ENCODE measurements at regions not wholly inside any gene's neighbourhood (a gene's known extent, or its start where the extent isn't known, plus 50 kb on each side); places are given as distances from the start of the nearest gene placed in this dataset.
"Not testable (repeated sequence)": the region's sequence is repeated elsewhere in the genome, so short reads cannot be mapped to it uniquely, and the experiment has no call there.

DNA sequence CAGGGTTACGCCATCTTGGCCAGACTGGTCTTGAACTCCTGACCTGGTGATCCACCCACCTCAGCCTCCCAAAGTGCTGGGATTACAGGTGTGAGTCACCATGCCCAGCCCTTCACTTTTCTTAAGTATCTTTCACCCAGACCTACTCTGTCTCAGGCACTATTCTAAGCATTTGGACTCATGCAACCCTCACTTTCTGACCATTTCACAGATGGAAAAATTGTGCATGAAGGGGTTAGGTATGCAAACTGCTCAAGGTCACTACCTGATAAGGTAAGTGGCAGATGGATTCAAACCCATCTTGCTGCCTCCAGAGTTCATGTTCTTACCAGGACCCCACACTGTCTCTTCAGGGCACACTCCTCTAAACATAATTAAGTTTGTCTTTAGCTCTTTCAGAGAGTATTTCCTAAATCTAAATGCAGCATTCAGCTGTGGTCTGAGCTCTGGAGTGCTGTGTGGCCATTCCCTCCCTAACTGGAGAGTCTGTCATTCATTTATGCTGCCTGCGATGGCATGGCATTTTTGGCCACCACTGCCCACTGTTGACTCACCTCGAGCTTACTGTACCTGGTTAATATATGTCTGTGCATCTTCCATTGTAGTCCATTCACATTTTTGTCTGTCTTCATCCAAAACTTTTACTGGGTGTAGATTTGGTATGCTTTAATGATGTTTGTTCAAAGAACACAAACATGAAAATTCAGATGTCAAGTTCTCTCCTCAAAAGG, 88.4 kb downstream of the CCDC71L start:
- TF ChIP-seq ZNF274 (IDR thresholded peaks at IDR 0.05; ENCODE audit: low read depth, low read length): no peak
- H3K4me3 ChIP-seq (ENCODE audit: low read length): no peak overlapping the region

DNA sequence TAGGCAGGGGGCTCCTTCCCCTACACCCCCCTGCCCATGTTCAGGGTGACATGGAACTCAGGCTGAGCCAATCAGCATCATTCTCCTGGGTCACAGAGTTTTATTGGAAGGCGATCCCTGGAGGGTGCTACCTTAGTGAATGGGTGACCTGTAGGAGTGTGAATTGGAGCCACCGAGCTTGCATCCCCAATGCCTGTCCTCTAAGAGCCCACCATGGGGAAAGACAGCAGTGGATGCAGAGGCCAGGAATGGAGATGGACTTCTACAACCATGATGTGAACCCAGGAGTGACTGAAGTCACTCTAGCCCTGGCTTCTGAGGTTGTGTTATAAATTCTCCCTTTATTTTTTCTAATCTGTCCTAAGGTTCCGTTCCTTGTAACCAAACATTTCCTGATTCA, 89.4 kb downstream of the CCDC71L start:
- no peak for TF ChIP-seq ZNF274 (IDR thresholded peaks at IDR 0.05; ENCODE audit: low read depth, low read length)
- H3K4me3 ChIP-seq (ENCODE audit: low read length): no peak overlapping the region

DNA sequence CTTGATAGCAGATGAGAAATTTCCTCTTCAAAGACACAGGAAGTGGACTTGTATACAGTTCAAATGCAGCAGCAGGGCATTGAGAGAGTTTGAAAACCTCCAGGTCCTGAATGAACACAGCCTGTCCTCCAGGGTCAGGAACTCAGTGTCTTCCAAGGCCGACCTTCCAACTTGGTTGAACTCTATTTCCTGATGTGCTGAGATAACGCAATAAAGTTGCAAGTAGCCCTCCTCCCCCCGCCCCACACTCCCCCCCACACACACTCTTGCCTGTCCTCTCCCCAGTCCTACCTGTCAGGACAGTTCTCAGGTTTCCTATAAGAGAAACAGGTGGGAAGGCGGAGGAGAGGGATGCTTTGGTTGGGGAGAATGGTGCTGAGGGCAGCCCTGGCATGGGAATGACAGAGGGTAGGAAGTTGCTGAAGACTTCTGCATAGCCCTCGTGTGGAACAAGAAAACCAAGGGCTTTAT, 90.0 kb downstream of the CCDC71L start:
- TF ChIP-seq ZNF274 (IDR thresholded peaks at IDR 0.05; ENCODE audit: low read depth, low read length): no peak
- no peak overlapping the region for H3K4me3 ChIP-seq (ENCODE audit: low read length)

DNA sequence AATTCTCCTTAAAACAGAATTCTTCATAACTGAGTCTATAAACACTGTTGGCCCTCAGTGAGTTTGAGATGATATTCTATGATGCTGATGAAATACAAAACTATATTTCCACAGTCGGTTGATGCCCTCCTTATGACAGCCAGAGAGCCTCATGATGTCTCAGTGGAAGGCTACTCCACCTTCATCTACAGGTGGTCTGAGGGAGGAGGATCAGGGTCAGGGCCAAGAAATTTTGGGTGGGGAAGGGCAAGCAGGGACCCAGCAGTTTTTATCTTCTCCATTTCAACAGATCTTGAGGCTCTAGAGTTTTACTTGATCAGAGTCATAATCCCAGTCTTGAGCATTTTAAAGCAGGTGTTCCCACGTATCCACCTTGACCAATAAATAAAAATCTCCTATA, 90.8 kb downstream of the CCDC71L start:
- no peak for TF ChIP-seq ZNF274 (IDR thresholded peaks at IDR 0.05; ENCODE audit: low read depth, low read length)
- H3K4me3 ChIP-seq (ENCODE audit: low read length): no peak overlapping the region

DNA sequence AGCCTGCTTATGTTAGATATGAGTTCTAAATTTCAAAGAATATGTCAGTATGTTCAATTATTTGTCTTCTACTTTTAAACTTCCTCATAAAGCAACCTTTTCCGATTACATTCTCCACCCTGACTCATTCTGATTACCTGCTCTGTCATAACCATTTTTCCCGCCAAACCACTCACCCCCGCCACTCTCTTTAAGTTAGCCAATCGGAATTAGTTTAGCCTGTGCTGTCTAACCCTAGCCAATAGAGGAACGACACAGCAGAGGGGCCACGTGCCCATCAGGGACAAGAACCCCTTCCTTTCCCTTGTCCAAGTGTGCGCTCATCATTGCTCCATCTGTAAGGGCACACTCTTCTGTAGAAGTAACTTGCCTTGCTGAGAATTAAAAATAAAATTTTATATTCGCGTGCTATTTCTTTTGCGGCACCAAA, 91.4 kb downstream of the CCDC71L start:
- TF ChIP-seq ZNF274 (IDR thresholded peaks at IDR 0.05; ENCODE audit: low read depth, low read length): no peak

DNA sequence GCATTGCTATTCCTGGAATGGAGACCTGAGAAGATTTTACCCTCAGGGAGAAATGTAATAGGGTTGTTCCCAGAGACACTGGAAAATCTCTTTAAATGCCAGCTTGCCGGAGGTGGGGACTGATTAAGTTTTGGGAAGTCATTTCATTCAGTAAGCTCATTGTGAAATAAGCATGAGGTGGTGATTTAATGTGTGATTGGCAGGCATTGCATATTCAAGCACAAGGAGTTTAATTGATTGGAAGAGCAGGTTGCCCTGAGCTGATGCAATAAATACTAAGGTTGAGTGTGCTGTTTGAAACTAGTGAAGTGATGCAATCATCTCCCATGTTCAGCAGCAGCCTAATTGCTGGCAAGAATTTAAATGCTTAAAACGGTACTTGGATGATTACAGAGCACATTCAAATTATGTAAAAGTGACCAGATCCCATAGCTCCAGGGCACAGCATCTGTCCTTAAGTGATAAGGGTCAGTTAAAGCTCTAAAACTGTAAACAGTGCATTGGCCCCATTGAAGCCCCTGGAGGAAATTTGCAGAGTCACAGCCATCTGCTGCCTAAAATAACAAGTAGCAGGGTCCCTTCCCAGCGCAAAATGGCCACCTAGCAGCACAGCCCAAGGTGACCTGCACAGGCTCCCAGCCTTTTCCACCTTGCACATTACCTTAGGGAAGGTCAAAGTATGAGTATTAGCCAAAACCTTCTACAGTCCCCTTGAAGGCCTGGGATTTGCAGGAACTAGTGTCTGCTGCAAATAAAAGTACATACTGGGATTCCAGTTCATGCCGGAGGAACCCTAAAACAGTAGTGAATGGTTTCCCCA, 92.1 kb downstream of the CCDC71L start:
- no peak for TF ChIP-seq ZNF274 (IDR thresholded peaks at IDR 0.05; ENCODE audit: low read depth, low read length)
- no peak overlapping the region for H3K4me3 ChIP-seq (ENCODE audit: low read length)

More for the DNA sequence above, 91.4 kb downstream of the CCDC71L start:
- no peak overlapping the region for H3K4me3 ChIP-seq (ENCODE audit: low read length)

DNA sequence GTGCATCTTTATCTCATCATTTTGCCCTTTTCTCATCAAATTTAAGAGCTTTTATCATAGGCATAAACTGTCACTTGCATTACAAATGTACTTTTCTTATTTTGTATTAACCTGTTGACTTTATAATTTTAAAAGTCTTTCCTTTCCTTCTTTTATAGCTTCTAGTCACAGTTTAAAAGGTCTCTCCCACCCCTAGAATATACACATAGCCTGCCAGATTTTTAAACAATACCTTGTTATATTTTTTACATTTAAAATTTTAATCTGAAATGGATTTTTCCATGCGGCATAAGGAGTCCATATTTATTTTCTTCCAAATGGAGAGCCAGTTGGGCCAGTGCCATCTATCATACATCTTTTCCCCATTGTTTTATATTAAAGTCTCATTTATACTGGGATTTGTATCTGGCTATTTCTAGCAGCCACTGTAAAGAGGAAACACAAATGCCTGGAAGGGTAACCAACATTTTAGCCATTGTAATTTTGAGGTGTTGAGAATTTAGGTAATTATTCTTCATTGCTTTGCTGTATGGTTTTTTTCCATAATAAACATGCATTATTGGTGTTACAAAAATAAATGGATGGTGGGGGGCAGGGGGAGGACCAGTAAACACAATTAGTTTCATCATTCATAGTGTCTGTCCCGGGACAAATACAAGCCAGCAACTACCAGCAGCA, 92.8 kb downstream of the CCDC71L start:
- no peak for TF ChIP-seq ZNF274 (IDR thresholded peaks at IDR 0.05; ENCODE audit: low read depth, low read length)
- no peak overlapping the region for H3K4me3 ChIP-seq (ENCODE audit: low read length)

DNA sequence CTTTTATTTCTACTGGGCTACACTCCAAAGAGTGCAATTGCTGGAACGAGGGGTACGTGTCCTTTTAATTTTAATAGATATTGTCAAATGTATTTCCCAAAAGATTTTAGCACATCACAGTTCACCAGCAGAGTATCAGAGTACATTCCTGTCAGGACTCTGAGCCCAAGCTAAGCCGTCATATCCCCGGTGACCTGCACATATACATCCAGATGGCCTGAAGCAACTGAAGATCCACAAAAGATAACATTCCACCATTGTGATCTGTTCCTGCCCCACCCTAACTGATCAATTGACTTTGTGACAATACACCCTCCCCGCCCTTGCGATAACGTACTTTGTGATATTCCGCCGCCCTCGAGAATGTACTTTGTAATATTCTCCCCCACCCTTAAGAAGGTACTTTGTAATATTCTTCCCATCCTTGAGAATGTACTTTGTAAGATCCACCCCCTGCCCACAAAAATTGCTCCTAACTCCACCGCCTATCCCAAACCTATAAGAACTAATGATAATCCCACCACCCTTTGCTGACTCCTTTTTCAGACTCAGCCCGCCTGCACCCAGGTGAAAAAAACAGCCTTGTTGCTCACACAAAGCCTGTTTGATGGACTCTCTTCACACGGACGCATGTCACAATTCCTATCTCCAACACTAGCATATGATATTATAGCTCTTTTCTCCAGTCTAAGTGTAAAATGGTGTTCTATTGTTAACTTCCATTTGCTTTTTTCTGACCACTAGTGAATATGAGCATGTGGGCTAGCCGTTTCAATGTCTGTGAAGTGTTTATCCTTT, 93.6 kb downstream of the CCDC71L start:
- H3K4me3 ChIP-seq (ENCODE audit: low read length): not testable (repeated sequence)

DNA sequence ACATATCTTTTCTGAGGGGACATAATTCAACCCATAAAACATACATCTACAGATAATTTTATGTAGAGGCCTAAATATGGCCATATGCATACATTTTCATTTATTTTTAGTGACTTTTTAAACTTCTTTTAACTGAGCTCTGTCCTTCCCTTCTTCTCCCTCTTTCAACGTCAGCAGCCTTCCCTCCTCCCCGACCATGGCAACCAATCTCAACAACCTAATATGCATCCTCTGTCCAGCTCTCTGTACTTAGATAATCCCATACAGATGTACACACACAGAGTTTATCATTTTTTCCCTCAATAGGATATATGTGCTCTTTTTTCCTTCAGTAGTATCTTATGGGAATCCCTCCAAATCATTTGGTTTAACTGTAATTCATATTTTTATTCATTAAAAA, 94.3 kb downstream of the CCDC71L start:
- TF ChIP-seq ZNF274 (IDR thresholded peaks at IDR 0.05; ENCODE audit: low read depth, low read length): no peak
- no peak overlapping the region for H3K4me3 ChIP-seq (ENCODE audit: low read length)

DNA sequence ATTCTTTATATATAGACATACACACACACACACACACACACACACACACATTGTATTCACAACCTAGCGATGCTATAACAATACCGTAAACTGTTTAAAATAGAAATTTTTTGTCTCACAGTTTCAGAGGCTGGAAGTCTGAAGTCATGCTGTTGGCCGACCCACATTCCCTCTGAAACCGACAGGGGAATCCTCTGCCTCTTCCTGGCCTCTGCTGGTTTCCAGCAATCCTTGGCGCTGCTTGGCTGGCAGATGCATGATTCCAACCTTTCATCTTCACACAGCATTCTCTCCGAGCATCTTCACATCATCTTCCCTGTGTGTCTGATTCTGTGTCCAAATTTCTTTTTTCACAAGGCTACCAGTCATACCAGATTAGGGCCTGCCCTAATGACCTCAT, 94.8 kb downstream of the CCDC71L start:
- no peak overlapping the region for H3K4me3 ChIP-seq (ENCODE audit: low read length)
- TF ChIP-seq ZNF274 (IDR thresholded peaks at IDR 0.05; ENCODE audit: low read depth, low read length): no peak

DNA sequence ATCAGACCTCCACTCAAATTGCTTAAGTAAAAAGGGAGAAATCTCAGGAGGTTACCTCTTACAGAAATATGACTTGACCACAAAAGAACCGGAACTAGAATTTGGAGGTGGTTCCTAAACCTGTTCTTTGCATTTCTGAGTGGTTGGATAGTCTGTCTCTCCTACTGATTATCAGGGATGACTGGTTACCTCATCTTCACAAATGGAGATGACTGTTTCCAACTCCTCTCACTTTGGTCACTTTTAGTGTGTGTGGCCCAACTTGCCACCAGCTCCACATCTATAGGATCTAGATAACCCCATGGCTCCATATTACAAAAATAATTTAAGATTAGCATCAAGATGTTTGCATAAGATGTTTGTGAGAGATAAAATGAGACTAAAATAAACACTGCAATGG, 95.5 kb downstream of the CCDC71L start:
- TF ChIP-seq ZNF274 (IDR thresholded peaks at IDR 0.05; ENCODE audit: low read depth, low read length): no peak
- no peak overlapping the region for H3K4me3 ChIP-seq (ENCODE audit: low read length)

DNA sequence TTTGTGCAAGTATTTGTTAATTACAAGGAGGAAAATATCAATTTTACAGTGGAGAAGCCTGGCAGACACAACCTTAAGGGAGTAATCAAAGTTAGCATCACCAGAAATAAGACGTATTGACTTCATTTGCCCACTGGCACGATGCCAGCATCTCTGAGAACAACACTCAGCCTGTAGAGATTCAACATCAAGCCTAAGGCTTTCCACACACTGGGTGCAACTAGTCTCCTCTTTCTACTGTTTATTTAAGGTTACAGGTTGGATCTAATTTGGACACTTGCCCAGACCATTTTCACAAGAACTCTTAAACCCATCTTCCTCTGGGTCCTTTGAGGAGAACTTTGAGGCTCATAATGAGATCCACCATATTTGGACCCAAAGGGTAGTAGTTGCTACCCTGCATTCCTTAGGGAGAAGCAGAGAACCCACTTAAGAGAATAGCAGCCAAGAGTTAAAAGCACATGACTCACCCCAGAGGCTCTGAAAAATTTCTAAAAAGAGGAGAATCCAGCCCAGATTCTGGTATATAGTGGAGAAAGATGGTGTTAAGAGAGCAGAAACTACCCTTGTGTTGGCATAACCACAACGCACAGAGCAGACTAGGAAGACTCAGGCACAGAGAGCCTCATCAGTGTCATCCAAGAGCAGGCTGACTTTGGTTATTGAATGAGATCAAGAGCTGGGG, 97.3 kb downstream of the CCDC71L start:
- no peak overlapping the region for H3K4me3 ChIP-seq (ENCODE audit: low read length)
- TF ChIP-seq ZNF274 (IDR thresholded peaks at IDR 0.05; ENCODE audit: low read depth, low read length): no peak

DNA sequence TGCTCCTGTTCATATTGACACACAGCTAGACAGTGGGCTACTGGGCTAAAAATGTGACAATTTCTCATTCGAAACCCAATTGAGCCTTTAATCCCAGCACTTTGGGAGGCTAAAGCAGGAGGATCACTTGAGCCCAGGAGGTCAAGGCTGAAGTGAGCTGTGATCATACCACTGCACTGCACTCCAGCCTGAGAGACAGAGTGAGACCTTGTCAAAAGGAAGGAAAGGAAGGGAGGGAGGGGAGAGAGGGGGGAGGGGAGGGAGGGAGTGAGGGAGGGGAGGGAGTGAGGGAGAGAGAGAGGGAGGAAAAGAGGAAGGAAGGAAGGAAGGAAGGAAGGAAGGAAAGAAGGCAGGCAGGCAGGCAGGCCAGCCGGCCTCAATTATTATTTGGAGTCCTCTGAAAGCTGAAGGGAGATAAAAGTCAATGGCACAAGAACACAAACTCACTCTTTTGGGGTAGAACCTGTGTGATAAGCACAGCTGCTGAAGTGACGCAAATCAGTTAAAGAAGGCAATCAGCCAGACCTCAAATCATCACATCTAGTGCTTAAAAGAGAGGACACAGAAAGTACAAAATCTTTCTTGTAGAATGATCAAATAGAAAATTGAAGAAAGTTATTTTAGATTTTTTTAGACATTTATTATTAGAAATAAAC, 98.1 kb downstream of the CCDC71L start:
- H3K4me3 ChIP-seq (ENCODE audit: low read length): no peak overlapping the region
- TF ChIP-seq ZNF274 (IDR thresholded peaks at IDR 0.05; ENCODE audit: low read depth, low read length): no peak

All from GM08714 (cell line).